ENCODE measurements at regions not wholly inside any gene's neighbourhood (a gene's known extent, or its start where the extent isn't known, plus 50 kb on each side); places are given as distances from the start of the nearest gene placed in this dataset.

- H3K4me3 ChIP-seq (ENCODE audit: low read depth, low read length, poor library complexity, severe bottlenecking), result no peak overlapping the region
Measured at GRCh38 chr4:3836406-3836755, 70.2 kb downstream of the ADRA2C start.

GRCh38 chr4:3836756-3837601 is 70.8 kb downstream of the ADRA2C start:
- ChIA-PET CTCF (no interaction called here), POLR2A (ENCODE audit: low non-redundant PET) (no interaction called here)
- Histone ChIP-seq H3K4me1 (ENCODE audit: insufficient read depth, low read length, poor library complexity, severe bottlenecking) (peaks cover 7% of the 10 kb centered on the region), H3K4me3 (ENCODE audit: low read depth, low read length, poor library complexity, severe bottlenecking) (no peak overlapping the region), H3K36me3 (ENCODE audit: insufficient read depth, low read length, poor library complexity, severe bottlenecking) (no peaks in the 10 kb centered on the region), H3K27me3 (replicated peaks; ENCODE audit: insufficient read depth, low read depth, low read length, poor library complexity) (no peaks in the 10 kb centered on the region), H3K9me3 (ENCODE audit: low read depth, low read length, poor library complexity, severe bottlenecking) (no peaks in the 10 kb centered on the region), H3K27ac (ENCODE audit: low read depth, low read length, poor library complexity, severe bottlenecking) (no peak overlapping the region)
- peak; percentile 24 for DNase-seq (ENCODE audit: low spot score)
- no TSS peak for BruUV-seq (replicated peaks)
- TF ChIP-seq CTCF (conservative IDR thresholded peaks at IDR 0.05; ENCODE audit: low read depth, low read length), result no peak
- TF ChIP-seq EZH2 (IDR thresholded peaks at IDR 0.05; ENCODE audit: borderline replicate concordance, low read depth, low read length, poor library complexity, severe bottlenecking), result no peak
- intact Hi-C loops (cut with micrococcal nuclease; ENCODE audit: unreplicated experiment), result no loop called here

More at GRCh38 chr4:3836406-3836755, 70.2 kb downstream of the ADRA2C start:
- TF ChIP-seq EZH2 (IDR thresholded peaks at IDR 0.05; ENCODE audit: borderline replicate concordance, low read depth, low read length, poor library complexity, severe bottlenecking), result no peak
- TF ChIP-seq CTCF (conservative IDR thresholded peaks at IDR 0.05; ENCODE audit: low read depth, low read length), result no peak
- no TSS peak for BruUV-seq (replicated peaks)
- POLR2A ChIA-PET (ENCODE audit: low non-redundant PET), result no interaction called here
- Histone ChIP-seq H3K27ac (ENCODE audit: low read depth, low read length, poor library complexity, severe bottlenecking) (no peak overlapping the region), H3K9me3 (ENCODE audit: low read depth, low read length, poor library complexity, severe bottlenecking) (no peaks in the 10 kb centered on the region), H3K27me3 (replicated peaks; ENCODE audit: insufficient read depth, low read depth, low read length, poor library complexity) (no peaks in the 10 kb centered on the region), H3K36me3 (ENCODE audit: insufficient read depth, low read length, poor library complexity, severe bottlenecking) (no peaks in the 10 kb centered on the region), H3K4me1 (ENCODE audit: insufficient read depth, low read length, poor library complexity, severe bottlenecking) (peaks cover 7% of the 10 kb centered on the region)
- intact Hi-C loops (cut with micrococcal nuclease; ENCODE audit: unreplicated experiment), result no loop called here
- CTCF ChIA-PET, result no interaction called here
- DNase-seq (ENCODE audit: low spot score), result no peak

- no peak for TF ChIP-seq EZH2 (IDR thresholded peaks at IDR 0.05; ENCODE audit: borderline replicate concordance, low read depth, low read length, poor library complexity, severe bottlenecking)
- TF ChIP-seq CTCF (conservative IDR thresholded peaks at IDR 0.05; ENCODE audit: low read depth, low read length), result no peak
- H3K27ac ChIP-seq (ENCODE audit: low read depth, low read length, poor library complexity, severe bottlenecking), result no peak overlapping the region
- H3K4me1 ChIP-seq (ENCODE audit: insufficient read depth, low read length, poor library complexity, severe bottlenecking), result peaks cover 7% of the 10 kb centered on the region
- intact Hi-C loops (cut with micrococcal nuclease; ENCODE audit: unreplicated experiment), result no loop called here
- ChIA-PET POLR2A (ENCODE audit: low non-redundant PET) (no interaction called here), CTCF (no interaction called here)
- DNase-seq (ENCODE audit: low spot score), result no peak
- H3K4me3 ChIP-seq (ENCODE audit: low read depth, low read length, poor library complexity, severe bottlenecking), result no peak overlapping the region
- H3K36me3 ChIP-seq (ENCODE audit: insufficient read depth, low read length, poor library complexity, severe bottlenecking), result no peaks in the 10 kb centered on the region
- H3K9me3 ChIP-seq (ENCODE audit: low read depth, low read length, poor library complexity, severe bottlenecking), result no peaks in the 10 kb centered on the region
- no TSS peak for BruUV-seq (replicated peaks)
- H3K27me3 ChIP-seq (replicated peaks; ENCODE audit: insufficient read depth, low read depth, low read length, poor library complexity), result peaks cover 1% of the 10 kb centered on the region
Measured at GRCh38 chr4:3838437-3839380, 72.5 kb downstream of the ADRA2C start.

Measured in A673 (cell line).